Peyer's patch (tissue), 4 donors: ENCODE measurements at regions not wholly inside any gene's neighbourhood (a gene's known extent, or its start where the extent isn't known, plus 50 kb on each side); places are given as distances from the start of the nearest gene placed in this dataset.

Source experiments
- DNase-seq, 3 donors: peaks; one replicate each; pipeline ENCODE4 v3.0.0-alpha.2; 2017 to 2019
- H3K27ac ChIP-seq, 4 donors: fragments of 200-600 bp; sonication (generic); one replicate each; pipeline ENCODE4 v1.5.1; 2016 to 2019
- H3K27me3 ChIP-seq, 2 donors: fragments of 200-600 bp; sonication (generic); one replicate each; pipeline ENCODE4 v1.5.1; 2019
- H3K36me3 ChIP-seq, 3 donors: fragments of 200-600 bp; sonication (generic); one replicate each; pipeline ENCODE4 v1.5.1; 2016 to 2019
- H3K4me1 ChIP-seq, 4 donors: fragments of 200-600 bp; sonication (generic); one replicate each; pipeline ENCODE4 v1.5.1; 2016 to 2019
- H3K4me3 ChIP-seq, 4 donors: fragments of 200-600 bp; sonication (generic); 1 replicate in 3 of 4; 2 replicates in 1 of 4; pipeline ENCODE4 v1.5.1; 2016 to 2019; ENCODE audit warnings: mild to moderate bottlenecking in 1 of 4
- H3K9me3 ChIP-seq, 4 donors: fragments of 200-600 bp; sonication (generic); one replicate each; pipeline ENCODE4 v1.5.1; 2016 to 2019; ENCODE audit warnings: mild to moderate bottlenecking in 1 of 4
- CTCF ChIP-seq, 6 experiments: fragments of 450-650 bp in 4 of 6; fragments of 200-600 bp in 2 of 6; sonication (generic) in 1 of 6; IDR thresholded peaks; one replicate each; pipeline ENCODE4 v1.5.1; 2017 to 2019; ENCODE audit warnings: antibody characterized with exemption in 6 of 6, mild to moderate bottlenecking in 3 of 6, moderate library complexity in 1 of 6
- POLR2A ChIP-seq, 2 donors: fragments of 450-650 bp; IDR thresholded peaks; one replicate each; pipeline ENCODE4 v1.5.1; 2017; ENCODE audit warnings: antibody characterized with exemption in 2 of 2, mild to moderate bottlenecking in 2 of 2, moderate library complexity in 2 of 2

- no peak for DNase-seq
- Histone ChIP-seq H3K36me3 (no peaks in the 10 kb centered on the region), H3K4me1 (no peaks in the 10 kb centered on the region), H3K9me3 (no peaks in the 10 kb centered on the region), H3K4me3 (no peak overlapping the region), H3K27ac (no peak overlapping the region), H3K27me3 (no peaks in the 10 kb centered on the region)
- TF ChIP-seq POLR2A (IDR thresholded peaks at IDR 0.05) (no peak), CTCF (IDR thresholded peaks at IDR 0.05) (no peak)
These were observed 297.8 kb upstream of the AZI2 start for GRCh38 chr3:28646435-28646834.

GRCh38 chr3:28649266-28649665 is 300.6 kb upstream of the AZI2 start:
- Histone ChIP-seq H3K4me1 (no peaks in the 10 kb centered on the region), H3K36me3 (no peaks in the 10 kb centered on the region), H3K27me3 (no peaks in the 10 kb centered on the region), H3K27ac (no peak overlapping the region), H3K4me3 (no peak overlapping the region), H3K9me3 (no peaks in the 10 kb centered on the region)
- no peak for DNase-seq
- TF ChIP-seq CTCF (IDR thresholded peaks at IDR 0.05) (no peak), POLR2A (IDR thresholded peaks at IDR 0.05) (no peak)

GRCh38 chr3:28651159-28651558 is 302.5 kb upstream of the AZI2 start:
- Histone ChIP-seq H3K27me3 (no peaks in the 10 kb centered on the region), H3K27ac (no peak overlapping the region), H3K4me1 (no peaks in the 10 kb centered on the region), H3K36me3 (no peaks in the 10 kb centered on the region), H3K9me3 (no peaks in the 10 kb centered on the region), H3K4me3 (no peak overlapping the region)
- no peak for DNase-seq
- TF ChIP-seq CTCF (IDR thresholded peaks at IDR 0.05), result no peak
- no peak for TF ChIP-seq POLR2A (IDR thresholded peaks at IDR 0.05)

- no peak for TF ChIP-seq CTCF (IDR thresholded peaks at IDR 0.05)
- no peak for TF ChIP-seq POLR2A (IDR thresholded peaks at IDR 0.05)
- Histone ChIP-seq H3K27me3 (no peaks in the 10 kb centered on the region), H3K36me3 (no peaks in the 10 kb centered on the region), H3K9me3 (no peaks in the 10 kb centered on the region), H3K27ac (no peak overlapping the region), H3K4me1 (peaks cover 0 to 6% (median 0%) of the 10 kb centered on the region in 4 donors), H3K4me3 (no peak overlapping the region)
- DNase-seq, result no peak
These were observed 315.5 kb upstream of the AZI2 start for GRCh38 chr3:28664123-28664522.

GRCh38 chr3:28667646-28668621 is 319.3 kb upstream of the AZI2 start:
- H3K27me3 ChIP-seq, result no peaks in the 10 kb centered on the region
- no peaks in the 10 kb centered on the region for H3K36me3 ChIP-seq
- DNase-seq, result peak; percentile 22 to 76 (median 51)
- H3K27ac ChIP-seq, result no peak overlapping the region
- TF ChIP-seq POLR2A (IDR thresholded peaks at IDR 0.05), result no peak
- peak in 5 of 6 experiments; percentile 13 to 72 (median 66) for TF ChIP-seq CTCF (IDR thresholded peaks at IDR 0.05)
- H3K4me3 ChIP-seq, result no peak overlapping the region
- no peaks in the 10 kb centered on the region for H3K9me3 ChIP-seq
- H3K4me1 ChIP-seq, result peaks cover 0 to 6% (median 0%) of the 10 kb centered on the region in 4 donors
